GM18505 (cell line): ENCODE measurements at regions not wholly inside any gene's neighbourhood (a gene's known extent, or its start where the extent isn't known, plus 50 kb on each side); places are given as distances from the start of the nearest gene placed in this dataset.
"Not testable (repeated sequence)": the region's sequence is repeated elsewhere in the genome, so short reads cannot be mapped to it uniquely, and the experiment has no call there.

Source experiments
- ATAC-seq: cut with Tn5 transposase; IDR thresholded peaks from one replicate; pipeline ENCODE4 v1.9.1; 2021; ENCODE audit not compliant: unreplicated experiment
- POLR2A ChIP-seq: IDR thresholded peaks from 4 replicates; pipeline ENCODE4 v1.6.1; 2011; ENCODE audit warnings: borderline replicate concordance; ENCODE audit not compliant: insufficient read depth, insufficient read length; ENCODE audit errors: extremely low read depth

GRCh38 chr6:23736577-23736976 is 389.4 kb upstream of the NRSN1 start:
- no peak for TF ChIP-seq POLR2A
- ATAC-seq, result no peak

GRCh38 chr6:23747239-23747638 is 378.8 kb upstream of the NRSN1 start:
- TF ChIP-seq POLR2A, result no peak
- ATAC-seq, result no peak

GRCh38 chr6:23752414-23752813 is 373.6 kb upstream of the NRSN1 start:
- no peak for ATAC-seq
- TF ChIP-seq POLR2A, result no peak

- no peak for ATAC-seq
- TF ChIP-seq POLR2A, result no peak
These were observed 371.8 kb upstream of the NRSN1 start for GRCh38 chr6:23754197-23754596.

GRCh38 chr6:23775127-23775526 is 350.9 kb upstream of the NRSN1 start:
- no peak for TF ChIP-seq POLR2A
- ATAC-seq, result no peak

- no peak for ATAC-seq
- no peak for TF ChIP-seq POLR2A
These were observed 342.1 kb upstream of the NRSN1 start for GRCh38 chr6:23783901-23784300.

- no peak for TF ChIP-seq POLR2A
- ATAC-seq, result no peak
These were observed 341.6 kb upstream of the NRSN1 start for GRCh38 chr6:23784301-23784919.

- no peak for ATAC-seq
- TF ChIP-seq POLR2A, result no peak
These were observed 335.3 kb upstream of the NRSN1 start for GRCh38 chr6:23790756-23791155.

GRCh38 chr6:23797041-23797440 is 329.0 kb upstream of the NRSN1 start:
- no peak for TF ChIP-seq POLR2A
- ATAC-seq, result no peak

- not testable (repeated sequence) for ATAC-seq
These were observed 321.7 kb upstream of the NRSN1 start for GRCh38 chr6:23804289-23804688.

GRCh38 chr6:23821141-23821540 is 304.9 kb upstream of the NRSN1 start:
- not testable (repeated sequence) for ATAC-seq

- TF ChIP-seq POLR2A, result no peak
- no peak for ATAC-seq
These were observed 302.6 kb upstream of the NRSN1 start for GRCh38 chr6:23823421-23823820.

- no peak for TF ChIP-seq POLR2A
- no peak for ATAC-seq
These were observed 299.4 kb upstream of the NRSN1 start for GRCh38 chr6:23826572-23826971.

- no peak for ATAC-seq
- no peak for TF ChIP-seq POLR2A
These were observed 297.2 kb upstream of the NRSN1 start for GRCh38 chr6:23828861-23829260.

- no peak for ATAC-seq
- TF ChIP-seq POLR2A, result no peak
These were observed 284.9 kb upstream of the NRSN1 start for GRCh38 chr6:23841116-23841515.
